Heart left ventricle (tissue), 13 donors: ENCODE measurements at regions not wholly inside any gene's neighbourhood (a gene's known extent, or its start where the extent isn't known, plus 50 kb on each side); places are given as distances from the start of the nearest gene placed in this dataset.

Source experiments
- CTCF ChIP-seq, 12 donors: fragments of 200-600 bp; sonication (generic) in 4 of 12; IDR thresholded peaks; one replicate each; pipeline versions ENCODE4 v1.5.0 to v1.8.0; 2018 to 2022; ENCODE audit warnings: antibody characterized with exemption in 12 of 12, mild to moderate bottlenecking in 5 of 12
- POLR2A ChIP-seq, 2 donors: fragments of 450-650 bp; IDR thresholded peaks; one replicate each; pipeline ENCODE4 v1.6.1; 2017; ENCODE audit warnings: antibody characterized with exemption in 2 of 2, mild to moderate bottlenecking in 2 of 2, moderate library complexity in 2 of 2
- donor health status: ischemic (EF 13 %, LVEDD 7.1; RV severe dilation, severe dysfunction).
- donor health status: DM: no; HTN: yes; CAD: no.
- donor health status: DM: no; HTN: no; CAD: no.
- donor health status: ischemic (EF 25% LVEDD 6.9; RV normal size, moderate dysfunction).
- donor health status: ischemic (EF 25% LVEDD 5.7; RV mildly dilated, moderate dysfunction).
- donor health status: ischemic (EF 35%, LVEDD 5.7; RV mildly dilated, moderate dysfunction).
- donor health status: nonischemic (EF 11% LVEDD 7.7; RV severe dilation, severe dysfunction).
- donor health status: DM: yes; HTN: yes; CAD: no.
- donor health status: PGD.
- donor health status: ischemic (EF 29% LVEDD 5.4; RV normal size, mild dysfunction).
- donor health status: nonischemic (EF 23%, LVEDD 6.1; RV moderate dilation, normal function).

DNA sequence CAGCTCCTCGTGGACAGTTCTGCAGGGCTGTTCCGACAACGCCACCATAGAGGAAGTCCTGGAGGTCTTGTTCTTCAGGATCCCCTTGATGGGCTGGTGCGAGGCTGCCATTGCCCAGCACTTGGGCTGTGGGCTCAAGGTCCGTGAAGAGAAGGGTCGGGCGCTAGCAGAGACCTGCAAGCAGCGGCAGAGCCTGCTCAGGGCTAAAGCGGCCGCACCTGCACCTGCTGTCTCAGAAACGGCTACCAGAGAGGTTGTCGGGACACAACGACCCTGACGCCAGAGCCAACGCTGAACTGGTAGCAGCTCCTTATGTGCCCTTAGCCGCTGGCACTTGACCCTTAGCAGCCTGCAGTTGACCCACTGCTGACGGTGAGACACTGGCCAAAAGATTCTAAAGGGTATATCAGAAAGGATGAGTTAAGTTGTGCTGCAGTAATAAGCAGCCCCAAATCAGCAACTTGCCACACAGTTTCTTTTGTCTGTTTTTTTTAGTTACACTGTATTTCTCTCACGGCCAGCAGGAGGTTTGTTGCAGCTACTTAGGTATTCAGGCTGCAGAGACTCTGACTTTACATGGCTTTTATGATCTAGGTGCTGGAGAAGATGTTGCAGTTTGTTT lies 55.5 kb upstream of the ST6GAL2 start:
- TF ChIP-seq CTCF (IDR thresholded peaks at IDR 0.05) (no peak), POLR2A (IDR thresholded peaks at IDR 0.05) (no peak)
